H9 (cell line): ENCODE measurements at regions not wholly inside any gene's neighbourhood (a gene's known extent, or its start where the extent isn't known, plus 50 kb on each side); places are given as distances from the start of the nearest gene placed in this dataset.

Experiments used
- DNase-seq: peaks from one replicate; pipeline ENCODE4 v3.0.0-alpha.2; 2017
- H2AFZ ChIP-seq: one replicate; pipeline ENCODE4 v1.6.1; 2013; ENCODE audit warnings: mild to moderate bottlenecking, low read length, control low read depth, moderate library complexity
- H2AK5ac ChIP-seq: 2 replicates; pipeline ENCODE4 v1.6.1; 2013; ENCODE audit warnings: low read length, control low read depth, mixed read lengths; ENCODE audit not compliant: insufficient read length
- H2BK120ac ChIP-seq: one replicate; pipeline ENCODE4 v1.6.1; 2013; ENCODE audit warnings: low read depth, mild to moderate bottlenecking, low read length, control low read depth, inconsistent platforms; ENCODE audit not compliant: poor library complexity, severe bottlenecking
- H2BK12ac ChIP-seq: 2 replicates; pipeline ENCODE4 v1.6.1; 2013; ENCODE audit warnings: low read length, control low read depth, mixed read lengths, low read depth; ENCODE audit not compliant: insufficient read length
- H2BK15ac ChIP-seq: 2 replicates; pipeline ENCODE4 v1.6.1; 2013; ENCODE audit warnings: low read depth, low read length, control low read depth
- H2BK20ac ChIP-seq: one replicate; pipeline ENCODE4 v1.6.1; 2013; ENCODE audit warnings: low read depth, mild to moderate bottlenecking, low read length, control low read depth, inconsistent platforms; ENCODE audit not compliant: poor library complexity, severe bottlenecking
- H2BK5ac ChIP-seq: 2 replicates; pipeline ENCODE4 v1.6.1; 2013; ENCODE audit warnings: low read length, control low read depth, mixed read lengths; ENCODE audit not compliant: insufficient read length
- H3K14ac ChIP-seq: 2 replicates; pipeline ENCODE4 v1.6.1; 2013; ENCODE audit warnings: low read length, control low read depth; ENCODE audit not compliant: insufficient read depth
- H3K18ac ChIP-seq: 2 replicates; pipeline ENCODE4 v1.6.1; 2013; ENCODE audit warnings: low read depth, mild to moderate bottlenecking, mixed read lengths, low read length, control low read depth; ENCODE audit not compliant: insufficient read length
- H3K23ac ChIP-seq: 2 replicates; pipeline ENCODE4 v1.6.1; 2013; ENCODE audit warnings: low read length, control low read depth, mixed read lengths, low read depth; ENCODE audit not compliant: insufficient read length
- H3K23me2 ChIP-seq: 2 replicates; pipeline ENCODE4 v1.6.1; 2013; ENCODE audit warnings: low read depth, mild to moderate bottlenecking, mixed read lengths, low read length, control low read depth; ENCODE audit not compliant: insufficient read length, poor library complexity, severe bottlenecking
- H3K27ac ChIP-seq: 2 replicates; pipeline ENCODE4 v1.5.1; 2013; ENCODE audit warnings: low read length, control low read depth, mixed read lengths, low read depth; ENCODE audit not compliant: insufficient read length
- H3K27me3 ChIP-seq: 2 replicates; pipeline ENCODE4 v1.6.1; 2013; ENCODE audit warnings: low read length, control low read depth, inconsistent platforms; ENCODE audit not compliant: insufficient read depth
- H3K4ac ChIP-seq: 2 replicates; pipeline ENCODE4 v1.6.1; 2013; ENCODE audit warnings: low read depth, mild to moderate bottlenecking, control low read depth, inconsistent platforms, low read length, moderate library complexity
- H3K4me1 ChIP-seq: 2 replicates; pipeline ENCODE4 v1.6.1; 2013; ENCODE audit warnings: low read length, control low read depth, inconsistent platforms; ENCODE audit not compliant: insufficient read depth
- H3K4me2 ChIP-seq: 2 replicates; pipeline ENCODE4 v1.6.1; 2013; ENCODE audit warnings: low read length, control low read depth, mixed read lengths; ENCODE audit not compliant: insufficient read length, insufficient read depth
- H3K56ac ChIP-seq: 2 replicates; pipeline ENCODE4 v1.6.1; 2013; ENCODE audit warnings: low read depth, mild to moderate bottlenecking, mixed read lengths, low read length, control low read depth; ENCODE audit not compliant: insufficient read length
- H3K79me1 ChIP-seq: 2 replicates; pipeline ENCODE4 v1.6.1; 2013; ENCODE audit warnings: low read depth, mild to moderate bottlenecking, moderate library complexity, low read length, control low read depth, inconsistent platforms; ENCODE audit not compliant: insufficient read depth, poor library complexity, severe bottlenecking
- H3K79me2 ChIP-seq: 2 replicates; pipeline ENCODE4 v1.6.1; 2013; ENCODE audit warnings: low read length, control low read depth, inconsistent platforms; ENCODE audit not compliant: insufficient read depth
- H3K9ac ChIP-seq: 2 replicates; pipeline ENCODE4 v1.6.1; 2013; ENCODE audit warnings: low read length, control low read depth, mixed read lengths; ENCODE audit not compliant: insufficient read length; ENCODE audit errors: extremely low read depth
- H3K9me3 ChIP-seq: one replicate; pipeline ENCODE4 v1.6.1; 2013; ENCODE audit warnings: low read depth, low read length, inconsistent platforms; ENCODE audit not compliant: control insufficient read depth
- H3T11ph ChIP-seq: one replicate; pipeline ENCODE4 v1.6.1; 2013; ENCODE audit warnings: mild to moderate bottlenecking, low read length, control low read depth, inconsistent platforms
- H4K20me1 ChIP-seq: one replicate; pipeline ENCODE4 v1.6.1; 2013; ENCODE audit not compliant: control insufficient read depth, insufficient read length, insufficient read depth
- H4K5ac ChIP-seq: 2 replicates; pipeline ENCODE4 v1.6.1; 2013; ENCODE audit warnings: low read depth, mild to moderate bottlenecking, mixed read lengths, low read length, control low read depth; ENCODE audit not compliant: insufficient read length
- H4K8ac ChIP-seq: replicated peaks from 2 replicates; pipeline ENCODE4 v1.6.1; 2013; ENCODE audit warnings: low read length, control low read depth, mixed read lengths, low read depth; ENCODE audit not compliant: insufficient read length
- H4K91ac ChIP-seq: 2 replicates; pipeline ENCODE4 v1.6.1; 2013; ENCODE audit warnings: low read depth, mild to moderate bottlenecking, moderate library complexity, mixed read lengths, low read length, control low read depth; ENCODE audit not compliant: insufficient read length
- H3K27ac Mint-ChIP-seq, 3 experiments: 2 replicates in 2 of 3; 3 replicates in 1 of 3; pipeline ENCODE4 v1.8.0; 2020 to 2021; ENCODE audit warnings: mixed read lengths in 3 of 3, mild to moderate bottlenecking in 1 of 3, moderate library complexity in 1 of 3
- H3K27me3 Mint-ChIP-seq: 2 replicates; pipeline ENCODE4 v1.8.0; 2021; ENCODE audit warnings: low read depth, mild to moderate bottlenecking, moderate library complexity, mixed read lengths
- H3K36me3 Mint-ChIP-seq, 3 experiments: 2 replicates in 2 of 3; 3 replicates in 1 of 3; pipeline ENCODE4 v1.8.0; 2020 to 2021; ENCODE audit warnings: low read depth in 3 of 3, mixed read lengths in 3 of 3; ENCODE audit not compliant: insufficient read depth in 1 of 3
- H3K4me1 Mint-ChIP-seq, 2 experiments: 2 replicates each; pipeline ENCODE4 v1.8.0; 2020; ENCODE audit warnings: mixed read lengths in 2 of 2
- H3K4me3 Mint-ChIP-seq, 2 experiments: 2 replicates in 1 of 2; 3 replicates in 1 of 2; pipeline ENCODE4 v1.8.0; 2020 to 2021; ENCODE audit warnings: mild to moderate bottlenecking in 2 of 2, mixed read lengths in 2 of 2, moderate library complexity in 1 of 2
- H3K9me3 Mint-ChIP-seq, 2 experiments: 2 replicates in 1 of 2; 3 replicates in 1 of 2; pipeline ENCODE4 v1.8.0; 2020; ENCODE audit warnings: mild to moderate bottlenecking in 2 of 2, mixed read lengths in 2 of 2, moderate library complexity in 1 of 2
- CTCF ChIP-seq: fragments of 200-600 bp; sonication (generic); conservative IDR thresholded peaks from 3 replicates; pipeline ENCODE4 v1.8.0; 2021; ENCODE audit warnings: antibody characterized with exemption, mild to moderate bottlenecking
- WGBS: extraction: QIAGEN DNeasy Blood & Tissue Kit; methylation state at CpG from one replicate; pipeline ENCODE4 v1.1.7; 2013; ENCODE audit warnings: missing lambda C conversion rate, low lambda C conversion rate, mixed read lengths; ENCODE audit not compliant: insufficient read length; ENCODE audit errors: extremely low coverage; 5-methylcytosine and 5-hydroxymethylcytosine counted together

GRCh38 chr3:166809520-166809919 is 570.6 kb downstream of the ZBBX start:
- no peak for TF ChIP-seq CTCF
- H4K91ac ChIP-seq, result no peak overlapping the region
- Mint-ChIP-seq H3K9me3 (peaks cover 2 to 10% of the 10 kb centered on the region in 2 experiments; a peak in 3 of 5 replicates), H3K36me3 (peaks cover 0 to 7% (median 3%) of the 10 kb centered on the region in 3 experiments; a peak in 3 of 7 replicates), H3K27me3 (no peaks in the 10 kb centered on the region), H3K27ac (no peak overlapping the region), H3K4me3 (no peak overlapping the region), H3K4me1 (no peaks in the 10 kb centered on the region)
- no peak overlapping the region for H3K23ac ChIP-seq
- H3K14ac ChIP-seq, result no peak overlapping the region
- H2BK5ac ChIP-seq, result no peak overlapping the region
- no peak overlapping the region for H3K4ac ChIP-seq
- H2BK15ac ChIP-seq, result no peak overlapping the region
- H3K79me1 ChIP-seq, result no peaks in the 10 kb centered on the region
- H2AFZ ChIP-seq, result no peak overlapping the region
- no peak for DNase-seq
- H3K23me2 ChIP-seq, result no peaks in the 10 kb centered on the region
- H4K8ac ChIP-seq, result no peak overlapping the region
- no peak overlapping the region for H2BK12ac ChIP-seq
- no peak overlapping the region for H2AK5ac ChIP-seq
- H4K5ac ChIP-seq, result no peak overlapping the region
- no peaks in the 10 kb centered on the region for H3K27me3 ChIP-seq
- no peak overlapping the region for H3T11ph ChIP-seq
- H3K9ac ChIP-seq, result no peak overlapping the region
- H3K27ac ChIP-seq, result no peak overlapping the region
- H3K4me1 ChIP-seq, result no peaks in the 10 kb centered on the region
- H4K20me1 ChIP-seq, result no peaks in the 10 kb centered on the region
- no peak overlapping the region for H3K4me2 ChIP-seq
- no peaks in the 10 kb centered on the region for H3K79me2 ChIP-seq
- WGBS, result no CpG with 5 or more reads among the region's 4 CpGs
- no peak overlapping the region for H3K18ac ChIP-seq
- no peak overlapping the region for H3K56ac ChIP-seq
- no peak overlapping the region for H2BK20ac ChIP-seq
- no peak overlapping the region for H2BK120ac ChIP-seq
- H3K9me3 ChIP-seq, result no peaks in the 10 kb centered on the region
